ENCODE measurements at regions not wholly inside any gene's neighbourhood (a gene's known extent, or its start where the extent isn't known, plus 50 kb on each side); places are given as distances from the start of the nearest gene placed in this dataset.

GRCh38 chr5:33361781-33362180 is 79.0 kb upstream of the TARS1 start:
- no peak for TF ChIP-seq CTCF (IDR thresholded peaks at IDR 0.05)
- TF ChIP-seq POLR2A (IDR thresholded peaks at IDR 0.05): no peak

Data from uterus (tissue), 2 donors.